H9 (cell line): ENCODE measurements at regions not wholly inside any gene's neighbourhood (a gene's known extent, or its start where the extent isn't known, plus 50 kb on each side); places are given as distances from the start of the nearest gene placed in this dataset.

Experiments used
- DNase-seq: peaks from one replicate; pipeline ENCODE4 v3.0.0-alpha.2; 2017
- H2AFZ ChIP-seq: one replicate; pipeline ENCODE4 v1.6.1; 2013; ENCODE audit warnings: mild to moderate bottlenecking, low read length, control low read depth, moderate library complexity
- H2AK5ac ChIP-seq: 2 replicates; pipeline ENCODE4 v1.6.1; 2013; ENCODE audit warnings: low read length, control low read depth, mixed read lengths; ENCODE audit not compliant: insufficient read length
- H2BK120ac ChIP-seq: one replicate; pipeline ENCODE4 v1.6.1; 2013; ENCODE audit warnings: low read depth, mild to moderate bottlenecking, low read length, control low read depth, inconsistent platforms; ENCODE audit not compliant: poor library complexity, severe bottlenecking
- H2BK12ac ChIP-seq: 2 replicates; pipeline ENCODE4 v1.6.1; 2013; ENCODE audit warnings: low read length, control low read depth, mixed read lengths, low read depth; ENCODE audit not compliant: insufficient read length
- H2BK15ac ChIP-seq: 2 replicates; pipeline ENCODE4 v1.6.1; 2013; ENCODE audit warnings: low read depth, low read length, control low read depth
- H2BK20ac ChIP-seq: one replicate; pipeline ENCODE4 v1.6.1; 2013; ENCODE audit warnings: low read depth, mild to moderate bottlenecking, low read length, control low read depth, inconsistent platforms; ENCODE audit not compliant: poor library complexity, severe bottlenecking
- H2BK5ac ChIP-seq: 2 replicates; pipeline ENCODE4 v1.6.1; 2013; ENCODE audit warnings: low read length, control low read depth, mixed read lengths; ENCODE audit not compliant: insufficient read length
- H3K14ac ChIP-seq: 2 replicates; pipeline ENCODE4 v1.6.1; 2013; ENCODE audit warnings: low read length, control low read depth; ENCODE audit not compliant: insufficient read depth
- H3K18ac ChIP-seq: 2 replicates; pipeline ENCODE4 v1.6.1; 2013; ENCODE audit warnings: low read depth, mild to moderate bottlenecking, mixed read lengths, low read length, control low read depth; ENCODE audit not compliant: insufficient read length
- H3K23ac ChIP-seq: 2 replicates; pipeline ENCODE4 v1.6.1; 2013; ENCODE audit warnings: low read length, control low read depth, mixed read lengths, low read depth; ENCODE audit not compliant: insufficient read length
- H3K23me2 ChIP-seq: 2 replicates; pipeline ENCODE4 v1.6.1; 2013; ENCODE audit warnings: low read depth, mild to moderate bottlenecking, mixed read lengths, low read length, control low read depth; ENCODE audit not compliant: insufficient read length, poor library complexity, severe bottlenecking
- H3K27ac ChIP-seq: 2 replicates; pipeline ENCODE4 v1.5.1; 2013; ENCODE audit warnings: low read length, control low read depth, mixed read lengths, low read depth; ENCODE audit not compliant: insufficient read length
- H3K27me3 ChIP-seq: 2 replicates; pipeline ENCODE4 v1.6.1; 2013; ENCODE audit warnings: low read length, control low read depth, inconsistent platforms; ENCODE audit not compliant: insufficient read depth
- H3K4ac ChIP-seq: 2 replicates; pipeline ENCODE4 v1.6.1; 2013; ENCODE audit warnings: low read depth, mild to moderate bottlenecking, control low read depth, inconsistent platforms, low read length, moderate library complexity
- H3K4me1 ChIP-seq: 2 replicates; pipeline ENCODE4 v1.6.1; 2013; ENCODE audit warnings: low read length, control low read depth, inconsistent platforms; ENCODE audit not compliant: insufficient read depth
- H3K4me2 ChIP-seq: 2 replicates; pipeline ENCODE4 v1.6.1; 2013; ENCODE audit warnings: low read length, control low read depth, mixed read lengths; ENCODE audit not compliant: insufficient read length, insufficient read depth
- H3K56ac ChIP-seq: 2 replicates; pipeline ENCODE4 v1.6.1; 2013; ENCODE audit warnings: low read depth, mild to moderate bottlenecking, mixed read lengths, low read length, control low read depth; ENCODE audit not compliant: insufficient read length
- H3K79me1 ChIP-seq: 2 replicates; pipeline ENCODE4 v1.6.1; 2013; ENCODE audit warnings: low read depth, mild to moderate bottlenecking, moderate library complexity, low read length, control low read depth, inconsistent platforms; ENCODE audit not compliant: insufficient read depth, poor library complexity, severe bottlenecking
- H3K79me2 ChIP-seq: 2 replicates; pipeline ENCODE4 v1.6.1; 2013; ENCODE audit warnings: low read length, control low read depth, inconsistent platforms; ENCODE audit not compliant: insufficient read depth
- H3K9ac ChIP-seq: 2 replicates; pipeline ENCODE4 v1.6.1; 2013; ENCODE audit warnings: low read length, control low read depth, mixed read lengths; ENCODE audit not compliant: insufficient read length; ENCODE audit errors: extremely low read depth
- H3K9me3 ChIP-seq: one replicate; pipeline ENCODE4 v1.6.1; 2013; ENCODE audit warnings: low read depth, low read length, inconsistent platforms; ENCODE audit not compliant: control insufficient read depth
- H3T11ph ChIP-seq: one replicate; pipeline ENCODE4 v1.6.1; 2013; ENCODE audit warnings: mild to moderate bottlenecking, low read length, control low read depth, inconsistent platforms
- H4K20me1 ChIP-seq: one replicate; pipeline ENCODE4 v1.6.1; 2013; ENCODE audit not compliant: control insufficient read depth, insufficient read length, insufficient read depth
- H4K5ac ChIP-seq: 2 replicates; pipeline ENCODE4 v1.6.1; 2013; ENCODE audit warnings: low read depth, mild to moderate bottlenecking, mixed read lengths, low read length, control low read depth; ENCODE audit not compliant: insufficient read length
- H4K8ac ChIP-seq: replicated peaks from 2 replicates; pipeline ENCODE4 v1.6.1; 2013; ENCODE audit warnings: low read length, control low read depth, mixed read lengths, low read depth; ENCODE audit not compliant: insufficient read length
- H4K91ac ChIP-seq: 2 replicates; pipeline ENCODE4 v1.6.1; 2013; ENCODE audit warnings: low read depth, mild to moderate bottlenecking, moderate library complexity, mixed read lengths, low read length, control low read depth; ENCODE audit not compliant: insufficient read length
- H3K27ac Mint-ChIP-seq, 3 experiments: 2 replicates in 2 of 3; 3 replicates in 1 of 3; pipeline ENCODE4 v1.8.0; 2020 to 2021; ENCODE audit warnings: mixed read lengths in 3 of 3, mild to moderate bottlenecking in 1 of 3, moderate library complexity in 1 of 3
- H3K27me3 Mint-ChIP-seq: 2 replicates; pipeline ENCODE4 v1.8.0; 2021; ENCODE audit warnings: low read depth, mild to moderate bottlenecking, moderate library complexity, mixed read lengths
- H3K36me3 Mint-ChIP-seq, 3 experiments: 2 replicates in 2 of 3; 3 replicates in 1 of 3; pipeline ENCODE4 v1.8.0; 2020 to 2021; ENCODE audit warnings: low read depth in 3 of 3, mixed read lengths in 3 of 3; ENCODE audit not compliant: insufficient read depth in 1 of 3
- H3K4me1 Mint-ChIP-seq, 2 experiments: 2 replicates each; pipeline ENCODE4 v1.8.0; 2020; ENCODE audit warnings: mixed read lengths in 2 of 2
- H3K4me3 Mint-ChIP-seq, 2 experiments: 2 replicates in 1 of 2; 3 replicates in 1 of 2; pipeline ENCODE4 v1.8.0; 2020 to 2021; ENCODE audit warnings: mild to moderate bottlenecking in 2 of 2, mixed read lengths in 2 of 2, moderate library complexity in 1 of 2
- H3K9me3 Mint-ChIP-seq, 2 experiments: 2 replicates in 1 of 2; 3 replicates in 1 of 2; pipeline ENCODE4 v1.8.0; 2020; ENCODE audit warnings: mild to moderate bottlenecking in 2 of 2, mixed read lengths in 2 of 2, moderate library complexity in 1 of 2
- WGBS: extraction: QIAGEN DNeasy Blood & Tissue Kit; methylation state at CpG from one replicate; pipeline ENCODE4 v1.1.7; 2013; ENCODE audit warnings: missing lambda C conversion rate, low lambda C conversion rate, mixed read lengths; ENCODE audit not compliant: insufficient read length; ENCODE audit errors: extremely low coverage; 5-methylcytosine and 5-hydroxymethylcytosine counted together
- TF ChIP-seq, protein P1 (sequence below): fragments of 200-600 bp; sonication (generic); conservative IDR thresholded peaks from 3 replicates; pipeline ENCODE4 v1.8.0; 2021; ENCODE audit warnings: antibody characterized with exemption, mild to moderate bottlenecking

DNA sequence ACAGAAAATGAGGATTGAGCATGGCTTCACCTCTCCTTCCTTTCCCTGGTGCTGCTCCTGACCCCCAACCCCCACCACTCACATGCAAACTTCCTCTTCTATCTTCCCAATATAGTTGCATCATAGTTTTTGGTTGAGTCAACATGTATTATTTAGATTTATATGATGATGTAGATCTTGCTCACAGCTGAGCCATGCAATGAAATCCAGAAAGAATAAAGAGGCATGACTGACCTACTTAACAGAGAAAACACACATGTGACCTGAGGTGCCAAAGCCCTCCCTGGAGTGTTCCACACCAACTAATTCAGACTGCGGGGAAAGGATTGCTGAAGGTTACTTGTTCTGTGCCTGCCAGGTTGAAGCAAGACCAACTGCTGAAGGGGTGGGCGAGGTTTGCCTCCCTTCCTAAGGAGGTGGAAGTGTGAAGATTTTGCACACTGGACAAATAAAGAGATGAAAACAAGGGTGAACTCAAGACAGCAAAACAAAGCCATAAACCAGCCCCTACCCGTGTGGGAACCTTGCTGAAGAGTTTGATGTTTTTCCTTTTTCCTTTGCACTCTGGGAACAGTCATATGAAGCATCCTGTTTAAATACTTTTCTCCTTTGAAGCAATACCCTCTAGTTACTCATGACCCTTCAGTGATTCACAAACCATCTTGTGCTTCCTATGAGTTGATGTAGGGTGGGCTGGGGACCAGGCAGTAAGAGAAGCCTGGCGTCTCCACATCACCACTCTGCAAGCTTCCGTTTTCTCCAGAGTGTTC lies 155.2 kb upstream of the UBE2E1 start:
- H4K20me1 ChIP-seq = no peaks in the 10 kb centered on the region
- H2AFZ ChIP-seq = no peak overlapping the region
- H3K79me1 ChIP-seq = no peaks in the 10 kb centered on the region
- no peak overlapping the region for H3K23ac ChIP-seq
- Mint-ChIP-seq H3K36me3 (peaks cover under 1 to 3% (median 1%) of the 10 kb centered on the region in 3 experiments; a peak in 5 of 7 replicates), H3K27me3 (no peaks in the 10 kb centered on the region; the same call in 1 of the 2 replicates), H3K4me1 (peaks cover 45 to 57% of the 10 kb centered on the region in 2 experiments), H3K4me3 (no peak overlapping the region), H3K27ac (peak overlapping the region in 1 of 3 experiments; percentile 48; a peak in 2 of 7 replicates), H3K9me3 (peaks cover under 1 to 3% of the 10 kb centered on the region in 2 experiments; a peak in 3 of 5 replicates)
- TF ChIP-seq, protein P1, sequence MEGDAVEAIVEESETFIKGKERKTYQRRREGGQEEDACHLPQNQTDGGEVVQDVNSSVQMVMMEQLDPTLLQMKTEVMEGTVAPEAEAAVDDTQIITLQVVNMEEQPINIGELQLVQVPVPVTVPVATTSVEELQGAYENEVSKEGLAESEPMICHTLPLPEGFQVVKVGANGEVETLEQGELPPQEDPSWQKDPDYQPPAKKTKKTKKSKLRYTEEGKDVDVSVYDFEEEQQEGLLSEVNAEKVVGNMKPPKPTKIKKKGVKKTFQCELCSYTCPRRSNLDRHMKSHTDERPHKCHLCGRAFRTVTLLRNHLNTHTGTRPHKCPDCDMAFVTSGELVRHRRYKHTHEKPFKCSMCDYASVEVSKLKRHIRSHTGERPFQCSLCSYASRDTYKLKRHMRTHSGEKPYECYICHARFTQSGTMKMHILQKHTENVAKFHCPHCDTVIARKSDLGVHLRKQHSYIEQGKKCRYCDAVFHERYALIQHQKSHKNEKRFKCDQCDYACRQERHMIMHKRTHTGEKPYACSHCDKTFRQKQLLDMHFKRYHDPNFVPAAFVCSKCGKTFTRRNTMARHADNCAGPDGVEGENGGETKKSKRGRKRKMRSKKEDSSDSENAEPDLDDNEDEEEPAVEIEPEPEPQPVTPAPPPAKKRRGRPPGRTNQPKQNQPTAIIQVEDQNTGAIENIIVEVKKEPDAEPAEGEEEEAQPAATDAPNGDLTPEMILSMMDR = no peak
- no peak overlapping the region for H3K4ac ChIP-seq
- H3K18ac ChIP-seq = no peak overlapping the region
- WGBS = no CpG with 5 or more reads among the region's 5 CpGs
- H2BK20ac ChIP-seq = no peak overlapping the region
- no peak overlapping the region for H2BK120ac ChIP-seq
- no peak overlapping the region for H3K14ac ChIP-seq
- no peak overlapping the region for H2BK12ac ChIP-seq
- H4K91ac ChIP-seq = no peak overlapping the region
- peaks cover 7% of the 10 kb centered on the region; the same call in 1 of the 2 replicates for H3K4me1 ChIP-seq
- no peak overlapping the region for H2BK15ac ChIP-seq
- no peak overlapping the region for H3K9ac ChIP-seq
- H3K79me2 ChIP-seq = no peaks in the 10 kb centered on the region
- H3T11ph ChIP-seq = no peak overlapping the region
- H3K9me3 ChIP-seq = no peaks in the 10 kb centered on the region
- H2AK5ac ChIP-seq = no peak overlapping the region
- no peak overlapping the region for H4K5ac ChIP-seq
- no peaks in the 10 kb centered on the region for H3K27me3 ChIP-seq
- H2BK5ac ChIP-seq = no peak overlapping the region
- H4K8ac ChIP-seq = no peak overlapping the region
- no peak overlapping the region for H3K4me2 ChIP-seq
- H3K56ac ChIP-seq = no peak overlapping the region
- no peaks in the 10 kb centered on the region for H3K23me2 ChIP-seq
- no peak overlapping the region for H3K27ac ChIP-seq
- DNase-seq = no peak
